KMS-11 (cell line): ENCODE measurements at regions not wholly inside any gene's neighbourhood (a gene's known extent, or its start where the extent isn't known, plus 50 kb on each side); places are given as distances from the start of the nearest gene placed in this dataset.

Experiments
- H2AFZ ChIP-seq: fragments of 200-600 bp; sonication (generic); 2 replicates; pipeline ENCODE4 v1.6.1; 2016; ENCODE audit warnings: antibody characterized with exemption, mixed run types, low read depth
- H3K27ac ChIP-seq: fragments of 200-600 bp; sonication (generic); 2 replicates; pipeline ENCODE4 v1.6.1; 2016; ENCODE audit warnings: mild to moderate bottlenecking, mixed run types
- H3K27me3 ChIP-seq: fragments of 200-600 bp; sonication (generic); 2 replicates; pipeline ENCODE4 v1.6.1; 2017; ENCODE audit warnings: mild to moderate bottlenecking, low read depth, mixed run types, moderate library complexity; ENCODE audit not compliant: insufficient read depth
- H3K36me3 ChIP-seq: fragments of 200-600 bp; sonication (generic); 2 replicates; pipeline ENCODE4 v1.6.1; 2017; ENCODE audit warnings: mild to moderate bottlenecking, mixed run types; ENCODE audit not compliant: insufficient read depth
- H3K4me1 ChIP-seq: fragments of 200-600 bp; sonication (generic); 2 replicates; pipeline ENCODE4 v1.6.1; 2016; ENCODE audit warnings: mild to moderate bottlenecking, low read depth, mixed run types; ENCODE audit not compliant: poor library complexity, severe bottlenecking
- H3K4me2 ChIP-seq: fragments of 200-600 bp; sonication (generic); 2 replicates; pipeline ENCODE4 v1.7.0; 2016; ENCODE audit warnings: mild to moderate bottlenecking, mixed run types
- H3K4me3 ChIP-seq: fragments of 200-600 bp; sonication (generic); IDR thresholded peaks from 2 replicates; pipeline ENCODE4 v1.6.1; 2017; ENCODE audit warnings: low read depth, low read length, mixed read lengths; ENCODE audit not compliant: insufficient read depth
- H3K79me2 ChIP-seq: fragments of 200-600 bp; sonication (generic); 2 replicates; pipeline ENCODE4 v1.6.1; 2016; ENCODE audit warnings: low read depth, mixed run types; ENCODE audit not compliant: insufficient read depth
- H3K9ac ChIP-seq: fragments of 200-600 bp; sonication (generic); 2 replicates; pipeline ENCODE4 v1.6.1; 2016; ENCODE audit warnings: mild to moderate bottlenecking, mixed run types
- H4K20me1 ChIP-seq: fragments of 200-600 bp; sonication (generic); 2 replicates; pipeline ENCODE4 v1.6.1; 2016; ENCODE audit warnings: mild to moderate bottlenecking, mixed run types; ENCODE audit not compliant: insufficient read depth
- TF ChIP-seq, protein P1 (sequence below): fragments of 200-600 bp; sonication (generic); conservative IDR thresholded peaks from 2 replicates; pipeline ENCODE4 v1.6.1; 2017; ENCODE audit warnings: low read depth, mild to moderate bottlenecking, antibody characterized with exemption, low read length, moderate library complexity, mixed read lengths

DNA sequence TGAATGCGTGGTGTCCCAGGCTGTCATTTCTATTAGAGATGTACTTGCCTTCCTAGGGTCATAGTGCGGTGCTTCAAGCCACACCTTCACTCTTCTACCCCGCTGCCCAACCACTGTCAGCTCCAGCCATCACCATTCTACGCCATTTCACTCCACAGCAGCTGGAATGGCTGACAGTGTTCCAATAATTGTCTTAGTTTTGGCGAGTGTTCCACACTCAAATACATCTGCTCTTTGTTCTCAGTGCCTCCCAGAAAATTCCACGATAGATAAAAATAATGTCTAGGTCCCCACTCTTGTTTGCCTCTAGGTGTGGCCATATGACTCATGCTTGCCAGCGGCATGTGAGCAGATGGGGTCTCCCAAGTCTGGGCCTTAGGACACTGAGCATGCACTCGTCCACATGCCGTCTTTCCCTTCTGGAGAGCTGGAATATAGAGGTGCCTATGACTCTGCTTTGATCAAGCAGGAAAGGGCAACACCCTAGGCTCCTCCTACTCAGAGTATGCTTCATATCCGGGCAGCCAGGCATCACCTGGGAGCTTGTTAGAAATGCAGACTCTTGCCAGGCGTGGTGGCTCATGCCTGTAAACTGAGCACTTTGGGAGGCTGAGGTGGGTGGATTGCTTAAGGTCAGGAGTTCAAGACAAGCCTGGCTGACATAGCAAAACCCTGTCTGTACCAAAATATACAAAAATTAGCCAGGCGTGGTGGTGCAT is 163.0 kb downstream of the BRMS1L start:
- Histone ChIP-seq H3K9ac (no peak overlapping the region), H3K4me3 (no peak overlapping the region), H4K20me1 (no peaks in the 10 kb centered on the region), H3K4me1 (peaks cover 42% of the 10 kb centered on the region), H3K79me2 (no peaks in the 10 kb centered on the region), H3K4me2 (no peak overlapping the region), H3K27me3 (no peaks in the 10 kb centered on the region), H3K27ac (no peak overlapping the region), H3K36me3 (no peaks in the 10 kb centered on the region), H2AFZ (no peak overlapping the region)
- TF ChIP-seq, protein P1, sequence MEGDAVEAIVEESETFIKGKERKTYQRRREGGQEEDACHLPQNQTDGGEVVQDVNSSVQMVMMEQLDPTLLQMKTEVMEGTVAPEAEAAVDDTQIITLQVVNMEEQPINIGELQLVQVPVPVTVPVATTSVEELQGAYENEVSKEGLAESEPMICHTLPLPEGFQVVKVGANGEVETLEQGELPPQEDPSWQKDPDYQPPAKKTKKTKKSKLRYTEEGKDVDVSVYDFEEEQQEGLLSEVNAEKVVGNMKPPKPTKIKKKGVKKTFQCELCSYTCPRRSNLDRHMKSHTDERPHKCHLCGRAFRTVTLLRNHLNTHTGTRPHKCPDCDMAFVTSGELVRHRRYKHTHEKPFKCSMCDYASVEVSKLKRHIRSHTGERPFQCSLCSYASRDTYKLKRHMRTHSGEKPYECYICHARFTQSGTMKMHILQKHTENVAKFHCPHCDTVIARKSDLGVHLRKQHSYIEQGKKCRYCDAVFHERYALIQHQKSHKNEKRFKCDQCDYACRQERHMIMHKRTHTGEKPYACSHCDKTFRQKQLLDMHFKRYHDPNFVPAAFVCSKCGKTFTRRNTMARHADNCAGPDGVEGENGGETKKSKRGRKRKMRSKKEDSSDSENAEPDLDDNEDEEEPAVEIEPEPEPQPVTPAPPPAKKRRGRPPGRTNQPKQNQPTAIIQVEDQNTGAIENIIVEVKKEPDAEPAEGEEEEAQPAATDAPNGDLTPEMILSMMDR = no peak

- TF ChIP-seq, protein P1 = no peak
Observed at GRCh38 chr14:35988550-35988949, 162.4 kb downstream of the BRMS1L start.

GRCh38 chr14:35987731-35988130 is 161.6 kb downstream of the BRMS1L start:
- no peak overlapping the region for H3K4me3 ChIP-seq
- no peak overlapping the region for H3K4me2 ChIP-seq
- H3K36me3 ChIP-seq = no peaks in the 10 kb centered on the region
- TF ChIP-seq, protein P1 = no peak
- no peaks in the 10 kb centered on the region for H3K27me3 ChIP-seq
- no peak overlapping the region for H3K9ac ChIP-seq
- H3K4me1 ChIP-seq = peaks cover 46% of the 10 kb centered on the region
- no peaks in the 10 kb centered on the region for H4K20me1 ChIP-seq
- no peaks in the 10 kb centered on the region for H3K79me2 ChIP-seq
- no peak overlapping the region for H3K27ac ChIP-seq
- H2AFZ ChIP-seq = no peak overlapping the region

More at GRCh38 chr14:35988550-35988949, 162.4 kb downstream of the BRMS1L start:
- Histone ChIP-seq H3K36me3 (no peaks in the 10 kb centered on the region), H3K27ac (no peak overlapping the region), H3K79me2 (no peaks in the 10 kb centered on the region), H3K4me3 (no peak overlapping the region), H2AFZ (no peak overlapping the region), H3K4me2 (no peak overlapping the region), H3K27me3 (no peaks in the 10 kb centered on the region), H4K20me1 (no peaks in the 10 kb centered on the region), H3K9ac (no peak overlapping the region), H3K4me1 (peaks cover 46% of the 10 kb centered on the region)

DNA sequence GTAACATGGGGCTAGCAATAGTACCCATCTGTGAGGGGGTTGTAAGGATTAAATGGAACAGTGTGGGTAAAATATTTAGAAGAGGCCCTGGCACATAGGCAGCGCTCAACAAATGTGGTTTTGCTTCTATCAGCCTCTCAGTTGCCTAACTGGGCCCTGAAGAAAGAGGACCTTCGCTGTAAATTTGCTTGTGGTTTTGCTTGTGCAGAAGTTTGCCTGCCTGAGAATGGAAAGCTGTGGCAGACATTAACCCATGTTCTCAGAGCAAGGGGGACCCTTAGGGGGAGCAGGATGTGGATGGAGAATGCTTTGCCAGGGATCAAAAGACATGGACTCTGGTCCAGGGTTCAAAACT is 160.1 kb downstream of the BRMS1L start:
- Histone ChIP-seq H4K20me1 (no peaks in the 10 kb centered on the region), H3K27me3 (no peaks in the 10 kb centered on the region), H2AFZ (peak overlapping the region; percentile 60; the same call in 1 of the 2 replicates), H3K4me2 (peak overlapping the region; percentile 91), H3K36me3 (no peaks in the 10 kb centered on the region), H3K79me2 (no peaks in the 10 kb centered on the region), H3K4me3 (no peak overlapping the region), H3K9ac (peak overlapping the region; percentile 33; the same call in 1 of the 2 replicates), H3K27ac (peak overlapping the region; percentile 85), H3K4me1 (peaks cover 46% of the 10 kb centered on the region)
- TF ChIP-seq, protein P1 = no peak
